ENCODE measurements at regions not wholly inside any gene's neighbourhood (a gene's known extent, or its start where the extent isn't known, plus 50 kb on each side); places are given as distances from the start of the nearest gene placed in this dataset.
"Not testable (repeated sequence)": the region's sequence is repeated elsewhere in the genome, so short reads cannot be mapped to it uniquely, and the experiment has no call there.

- DNase-seq (ENCODE audit: low read depth), result not testable (repeated sequence)
Observed at GRCh38 chr22:22758101-22758807, 113.8 kb downstream of the GGTLC2 start.

GRCh38 chr22:22759371-22759770 lies 115.0 kb downstream of the GGTLC2 start:
- no peak for DNase-seq (ENCODE audit: low read depth)

GRCh38 chr22:22759889-22760546 lies 115.6 kb downstream of the GGTLC2 start:
- DNase-seq (ENCODE audit: low read depth), result no peak

DNA sequence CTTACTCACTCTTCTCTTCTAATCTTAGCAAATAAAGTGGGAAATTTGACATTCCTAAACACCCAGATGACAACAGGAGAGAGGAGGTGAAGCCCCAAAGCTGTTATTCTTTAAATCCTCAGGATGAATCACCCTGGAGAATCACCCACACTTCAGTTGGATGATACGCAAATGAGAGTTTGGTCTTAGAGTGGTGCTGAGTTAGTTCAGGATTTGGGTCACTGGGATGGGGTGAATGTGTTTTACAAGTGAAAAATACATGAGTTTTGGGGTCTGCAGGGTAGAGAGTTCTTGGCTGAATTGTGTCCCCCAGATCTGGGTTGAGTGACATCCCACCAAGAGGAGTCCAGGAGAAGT lies 117.2 kb downstream of the GGTLC2 start:
- no peak for DNase-seq (ENCODE audit: low read depth)

- DNase-seq (ENCODE audit: low read depth), result no peak
Observed at GRCh38 chr22:22761963-22762772, 117.8 kb downstream of the GGTLC2 start.

DNA sequence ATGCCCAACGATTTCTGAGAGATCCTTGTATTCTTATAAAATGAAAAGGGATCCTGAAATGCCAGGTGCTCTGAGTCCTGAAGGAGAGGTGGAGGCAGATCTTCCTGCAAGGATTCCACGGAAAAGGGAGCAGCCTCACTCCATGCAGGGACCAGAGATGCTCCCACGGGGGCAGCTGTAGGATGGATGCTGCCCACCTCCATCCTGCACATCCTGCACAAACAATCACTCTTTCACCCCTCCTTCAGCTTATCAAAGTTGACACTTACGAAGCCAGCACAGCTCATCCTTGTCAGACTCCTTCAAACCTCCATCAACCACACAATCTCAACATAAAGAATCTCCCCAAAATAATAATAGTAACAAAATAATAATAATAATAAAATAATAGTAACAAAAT lies 119.1 kb downstream of the GGTLC2 start:
- DNase-seq (ENCODE audit: low read depth), result no peak

DNA sequence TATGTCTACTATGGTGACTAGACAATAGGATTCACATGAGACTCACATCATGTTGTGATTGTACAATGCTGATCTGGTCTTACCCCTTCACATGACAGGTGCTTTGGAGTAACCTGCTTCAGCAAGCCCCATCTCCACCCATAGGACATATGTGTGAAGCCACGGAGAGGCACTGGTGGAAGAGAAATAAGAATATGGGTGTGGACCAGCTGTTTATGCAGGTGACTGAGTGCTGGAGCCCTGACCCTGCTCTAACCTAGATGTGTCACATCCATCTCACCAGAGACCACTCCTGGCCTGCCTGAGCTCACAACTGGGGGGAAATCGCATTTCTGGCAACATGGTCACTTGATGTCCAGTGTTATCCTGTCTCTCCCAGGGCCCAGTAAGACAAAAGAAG lies 119.7 kb downstream of the GGTLC2 start:
- no peak for DNase-seq (ENCODE audit: low read depth)

GRCh38 chr22:22767876-22768602 lies 119.6 kb upstream of the IGLL5 start:
- no peak for DNase-seq (ENCODE audit: low read depth)

DNA sequence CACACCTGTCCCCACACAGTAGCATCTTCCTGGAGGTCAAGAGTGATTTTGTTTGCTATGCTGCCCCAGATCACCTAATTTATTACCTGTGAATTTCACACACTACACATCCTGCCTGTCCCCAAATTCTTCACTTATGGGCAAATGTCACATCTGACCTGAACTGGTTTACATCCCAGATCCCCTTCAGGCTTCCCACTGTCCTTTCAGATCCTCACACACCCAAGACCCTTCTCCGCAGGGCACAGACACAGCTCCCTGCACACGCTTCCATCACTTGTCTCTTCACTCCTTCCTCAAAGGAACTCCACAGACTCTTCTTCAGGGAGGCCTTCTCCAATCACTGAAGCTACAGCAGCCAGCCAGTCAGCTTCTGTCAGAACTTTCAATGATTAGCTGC lies 118.7 kb upstream of the IGLL5 start:
- no peak for DNase-seq (ENCODE audit: low read depth)

DNA sequence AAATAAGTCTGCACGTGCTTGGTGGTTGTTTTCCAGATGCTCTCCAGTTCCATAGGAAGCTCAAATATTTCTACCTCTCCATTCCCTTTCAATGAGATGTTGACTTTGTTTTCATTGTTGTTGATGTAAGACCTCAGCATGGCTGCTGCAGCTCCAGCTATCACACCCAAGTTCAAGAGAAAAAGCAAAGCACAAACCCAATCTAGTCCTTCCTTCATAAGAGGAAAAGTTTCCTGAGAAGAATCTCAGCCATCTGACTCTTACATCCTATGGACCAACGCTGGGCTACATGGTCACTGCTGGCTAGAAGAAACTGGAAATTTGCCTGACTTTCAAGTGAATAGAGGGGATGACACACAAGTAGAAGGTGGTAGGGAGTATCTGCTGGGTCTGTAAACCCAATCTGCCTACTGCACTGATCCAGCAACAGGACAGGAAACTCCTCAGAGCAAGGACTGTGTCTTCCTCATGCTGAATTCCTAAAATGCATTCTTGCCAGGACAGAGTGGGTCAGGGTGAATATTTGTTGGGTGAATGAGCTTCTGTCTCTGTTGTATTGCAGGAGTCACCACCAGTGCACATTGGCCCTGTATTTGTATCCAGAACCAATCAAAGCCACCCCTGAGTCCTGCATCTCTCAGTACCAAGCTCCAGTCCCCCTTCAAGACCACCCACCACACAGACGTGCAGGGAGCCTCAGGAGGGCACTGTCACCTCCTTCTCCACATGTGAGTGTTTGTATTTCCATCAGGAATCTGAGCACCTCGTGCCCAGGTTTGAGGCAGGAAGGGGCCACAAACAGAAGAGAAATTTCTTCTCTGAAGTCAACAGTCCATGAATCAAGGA lies 118.0 kb upstream of the IGLL5 start:
- no peak for DNase-seq (ENCODE audit: low read depth)

- no peak for DNase-seq (ENCODE audit: low read depth)
Observed at GRCh38 chr22:22770280-22770871, 117.2 kb upstream of the IGLL5 start.

DNA sequence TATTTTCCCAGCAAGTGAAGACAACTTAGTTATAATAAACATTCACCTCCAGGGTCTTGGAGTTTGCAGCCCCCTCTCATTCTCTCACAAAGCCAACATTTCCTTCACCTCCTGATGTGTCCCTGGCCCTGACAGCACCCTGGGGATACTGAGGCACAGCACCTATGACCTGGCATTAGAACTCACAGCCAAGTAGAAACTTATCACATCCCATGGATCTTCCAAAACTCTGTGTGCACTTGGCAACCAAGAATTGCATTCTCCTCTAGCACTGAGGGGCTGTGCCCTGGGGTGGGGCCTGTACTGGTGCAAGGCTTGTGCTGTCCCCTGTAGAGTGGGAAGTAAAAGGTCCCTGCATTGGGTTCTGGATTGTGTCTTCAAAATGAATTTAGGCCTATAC lies 116.7 kb upstream of the IGLL5 start:
- DNase-seq (ENCODE audit: low read depth), result no peak

GRCh38 chr22:22771696-22772377 lies 115.8 kb upstream of the IGLL5 start:
- no peak for DNase-seq (ENCODE audit: low read depth)

DNA sequence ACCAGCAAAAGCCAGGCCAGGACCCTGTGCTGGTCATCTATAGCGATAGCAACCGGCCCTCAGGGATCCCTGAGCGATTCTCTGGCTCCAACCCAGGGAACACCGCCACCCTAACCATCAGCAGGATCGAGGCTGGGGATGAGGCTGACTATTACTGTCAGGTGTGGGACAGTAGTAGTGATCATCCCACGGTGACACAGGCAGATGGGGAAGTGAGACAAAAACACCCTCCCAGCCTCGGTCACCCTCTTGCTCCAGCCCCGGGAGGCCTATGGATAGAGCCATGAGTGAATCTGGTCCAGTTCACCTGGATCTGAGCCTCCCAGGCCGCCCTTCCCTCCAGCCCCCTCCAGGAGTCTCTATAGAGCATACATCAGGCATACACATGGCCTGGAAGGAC lies 115.2 kb upstream of the IGLL5 start:
- DNase-seq (ENCODE audit: low read depth), result no peak

DNA sequence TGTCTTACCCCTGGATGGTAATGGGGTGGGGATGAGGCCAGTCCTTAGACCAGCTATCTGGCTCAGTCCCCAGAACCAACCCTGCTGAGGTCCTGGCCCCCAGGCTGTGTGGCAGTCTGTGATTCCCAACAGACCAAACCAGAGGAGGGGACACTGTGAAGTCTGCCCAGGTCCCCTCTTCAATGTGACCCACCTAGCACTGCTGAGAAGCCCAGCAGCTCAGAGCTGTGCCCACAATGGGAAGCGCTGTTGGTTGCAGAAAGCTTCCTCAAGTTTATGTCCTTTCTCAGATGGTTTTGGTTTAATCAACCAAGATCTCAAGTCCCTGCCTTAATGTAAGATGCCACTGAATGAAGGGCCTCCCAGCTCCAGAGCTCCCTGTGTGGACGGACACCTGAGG lies 114.7 kb upstream of the IGLL5 start:
- no peak for DNase-seq (ENCODE audit: low read depth)

DNA sequence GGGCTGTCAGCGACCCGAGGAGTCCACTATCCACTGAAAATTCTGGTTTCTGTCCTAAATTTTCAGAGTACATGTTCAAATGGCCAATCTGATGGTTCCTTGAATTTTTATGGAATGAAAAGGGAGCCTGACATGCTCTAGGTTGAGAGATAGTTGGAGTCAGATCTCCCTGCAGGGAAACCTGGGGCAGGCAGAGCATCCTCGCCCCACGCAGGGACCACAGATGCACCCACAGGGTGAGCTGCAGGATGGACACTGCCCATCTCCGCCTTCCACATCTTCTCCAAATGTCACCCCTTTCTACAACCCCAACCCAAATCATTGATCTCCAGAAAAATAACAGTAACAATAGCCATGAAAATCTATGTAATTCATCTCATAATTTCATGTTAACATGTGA lies 114.2 kb upstream of the IGLL5 start:
- DNase-seq (ENCODE audit: low read depth), result no peak

- DNase-seq (ENCODE audit: low read depth), result no peak
Observed at GRCh38 chr22:22773979-22774604, 113.5 kb upstream of the IGLL5 start.

- DNase-seq (ENCODE audit: low read depth), result not testable (repeated sequence)
Observed at GRCh38 chr22:22774762-22775161, 112.9 kb upstream of the IGLL5 start.

GRCh38 chr22:22776121-22776520 lies 111.5 kb upstream of the IGLL5 start:
- no peak for DNase-seq (ENCODE audit: low read depth)

GRCh38 chr22:22779213-22779612 lies 108.4 kb upstream of the IGLL5 start:
- no peak for DNase-seq (ENCODE audit: low read depth)

All from T-helper 22 cell (primary cell).